Heart right ventricle (tissue), 16 donors: ENCODE measurements at regions not wholly inside any gene's neighbourhood (a gene's known extent, or its start where the extent isn't known, plus 50 kb on each side); places are given as distances from the start of the nearest gene placed in this dataset.

Source experiments
- ATAC-seq, 8 donors: fragments of 200-7000 bp; cut with Tn5 transposase; one replicate each; pipeline ENCODE4 v1.9.1; 2020; ENCODE audit warnings: mild to moderate bottlenecking in 8 of 8, moderate library complexity in 8 of 8, moderate number of reproducible peaks in 1 of 8
- DNase-seq, 2 donors: peaks; one replicate each; pipeline ENCODE4 v3.0.0-alpha.2; 2020
- H3K27ac ChIP-seq, 10 donors: fragments of 200-600 bp; sonication (generic) in 2 of 10; one replicate each; pipeline versions ENCODE4 v1.5.0 to v1.8.0; 2020 to 2022; ENCODE audit warnings: mild to moderate bottlenecking in 3 of 10
- H3K27me3 ChIP-seq, 7 donors: fragments of 200-600 bp; one replicate each; pipeline ENCODE4 v1.8.0; 2021 to 2022; ENCODE audit warnings: mild to moderate bottlenecking in 2 of 7
- H3K36me3 ChIP-seq, 9 donors: fragments of 200-600 bp; sonication (generic) in 1 of 9; one replicate each; pipeline versions ENCODE4 v1.5.0 to v1.8.0; 2020 to 2022; ENCODE audit warnings: mild to moderate bottlenecking in 2 of 9
- H3K4me1 ChIP-seq, 9 donors: fragments of 200-600 bp; sonication (generic) in 1 of 9; one replicate each; pipeline versions ENCODE4 v1.5.0 to v1.8.0; 2020 to 2022; ENCODE audit warnings: mild to moderate bottlenecking in 4 of 9
- H3K4me3 ChIP-seq, 10 donors: fragments of 200-600 bp; sonication (generic) in 2 of 10; one replicate each; pipeline versions ENCODE4 v1.5.0 to v1.8.0; 2020 to 2022; ENCODE audit warnings: mild to moderate bottlenecking in 7 of 10, moderate library complexity in 2 of 10
- H3K9me3 ChIP-seq, 11 donors: fragments of 200-600 bp in 10 of 11; sonication (generic) in 2 of 11; one replicate each; pipeline versions ENCODE4 v1.5.0 to v1.8.0; 2013 to 2022; ENCODE audit warnings: mild to moderate bottlenecking in 2 of 11, control low read depth in 1 of 11, moderate library complexity in 1 of 11
- CTCF ChIP-seq, 9 donors: fragments of 200-600 bp; sonication (generic) in 2 of 9; IDR thresholded peaks; one replicate each; pipeline versions ENCODE4 v1.5.0 to v1.8.0; 2021 to 2022; ENCODE audit warnings: antibody characterized with exemption in 9 of 9, mild to moderate bottlenecking in 5 of 9, moderate library complexity in 1 of 9
- WGBS, 2 donors: extraction: QIAGEN DNeasy Blood & Tissue Kit; methylation state at CpG; one replicate each; pipeline ENCODE4 v1.1.7; 2013; ENCODE audit warnings: inconsistent platforms in 1 of 2; 5-methylcytosine and 5-hydroxymethylcytosine counted together
- intact Hi-C, 10 donors: fragments of 100-400 bp; cut with DNase I; formaldehyde crosslinking; loops; one replicate each; pipeline versions ENCODE4 v1.11.1 to v1.14.2; 2022
- donor health status: Arrhythmogenic right ventricular cardiomyopathy.
- donor health status: ischemic (EF 13 %, LVEDD 7.1; RV severe dilation, severe dysfunction).
- donor health status: healthy with polysubstance abuse.
- donor health status: DM: no; HTN: yes; CAD: no.
- donor health status: DM: no; HTN: no; CAD: no.
- donor health status: ischemic (EF 25% LVEDD 6.9; RV normal size, moderate dysfunction).
- donor health status: ischemic (EF 25% LVEDD 5.7; RV mildly dilated, moderate dysfunction).
- donor health status: healthy.
- donor health status: DM: yes; HTN: yes; CAD: no.
- donor health status: Ischemic cardiomyopathy.
- donor health status: ischemic (EF 35%, LVEDD 5.7; RV mildly dilated, moderate dysfunction).
- donor health status: nonischemic (EF 11% LVEDD 7.7; RV severe dilation, severe dysfunction).
- donor health status: DM: yes; HTN: yes; CAD: no.
- donor health status: PGD.
- donor health status: ischemic (EF 29% LVEDD 5.4; RV normal size, mild dysfunction).
- donor health status: nonischemic (EF 23%, LVEDD 6.1; RV moderate dilation, normal function).

- no peak for ATAC-seq
- intact Hi-C loops: no loop called here
- no peak overlapping the region for H3K4me3 ChIP-seq
- no peak overlapping the region for H3K27ac ChIP-seq
- H3K27me3 ChIP-seq: no peaks in the 10 kb centered on the region
- no peak for TF ChIP-seq CTCF (IDR thresholded peaks at IDR 0.05)
- H3K36me3 ChIP-seq: no peaks in the 10 kb centered on the region
- DNase-seq: no peak
- H3K4me1 ChIP-seq: peaks cover 6 to 40% (median 18%) of the 10 kb centered on the region in 9 donors
- H3K9me3 ChIP-seq: no peaks in the 10 kb centered on the region
- 92 to 94% methylated on average over 15 of the region's 15 CpGs for WGBS, 2 donors
These were observed 108.0 kb downstream of the SNX5 start for GRCh38 chr20:17860301-17861197.

GRCh38 chr20:17859616-17860232 lies 108.9 kb downstream of the SNX5 start:
- peaks cover 6 to 39% (median 18%) of the 10 kb centered on the region in 9 donors for H3K4me1 ChIP-seq
- H3K4me3 ChIP-seq: no peak overlapping the region
- DNase-seq (peak; percentile 45 to 56), ATAC-seq (peak; percentile 67 to 94 (median 86))
- intact Hi-C loops: loop anchor here in 1 of 10 donors (10.0 kb wide), 1 partner anchor 175 kb away; the partner anchor contains the start of gene RRBP1
- peak in 3 of 9 donors; percentile 37 to 41 (median 38) for TF ChIP-seq CTCF (IDR thresholded peaks at IDR 0.05)
- 37 to 56% methylated on average over 22 of the region's 22 CpGs for WGBS, 2 donors
- H3K27ac ChIP-seq: no peak overlapping the region
- H3K27me3 ChIP-seq: no peaks in the 10 kb centered on the region
- H3K36me3 ChIP-seq: no peaks in the 10 kb centered on the region
- H3K9me3 ChIP-seq: no peaks in the 10 kb centered on the region

GRCh38 chr20:17859002-17859615 lies 109.5 kb downstream of the SNX5 start:
- WGBS, 2 donors: 83 to 86% methylated on average over 7 of the region's 7 CpGs
- intact Hi-C loops: loop anchor here in 1 of 10 donors (10.0 kb wide), 1 partner anchor 174 kb away; the partner anchor contains the start of gene RRBP1
- peaks cover 6 to 35% (median 19%) of the 10 kb centered on the region in 9 donors for H3K4me1 ChIP-seq
- TF ChIP-seq CTCF (IDR thresholded peaks at IDR 0.05): no peak
- DNase-seq: no peak
- H3K27me3 ChIP-seq: no peaks in the 10 kb centered on the region
- H3K4me3 ChIP-seq: no peak overlapping the region
- no peaks in the 10 kb centered on the region for H3K36me3 ChIP-seq
- H3K9me3 ChIP-seq: no peaks in the 10 kb centered on the region
- peak in 4 of 8 donors; percentile 3 to 49 (median 8) for ATAC-seq
- no peak overlapping the region for H3K27ac ChIP-seq

GRCh38 chr20:17858450-17859001 lies 110.1 kb downstream of the SNX5 start:
- DNase-seq: no peak
- Histone ChIP-seq H3K4me3 (no peak overlapping the region), H3K4me1 (peaks cover 3 to 32% (median 22%) of the 10 kb centered on the region in 9 donors), H3K36me3 (no peaks in the 10 kb centered on the region), H3K27ac (no peak overlapping the region), H3K9me3 (no peaks in the 10 kb centered on the region), H3K27me3 (no peaks in the 10 kb centered on the region)
- ATAC-seq: no peak
- WGBS, 2 donors: 93 to 96% methylated on average over 13 of the region's 13 CpGs
- no peak for TF ChIP-seq CTCF (IDR thresholded peaks at IDR 0.05)
- intact Hi-C loops: loop anchor here in 1 of 10 donors (10.0 kb wide), 1 partner anchor 174 kb away; the partner anchor contains the start of gene RRBP1
